IMR-90 (cell line): ENCODE measurements at regions not wholly inside any gene's neighbourhood (a gene's known extent, or its start where the extent isn't known, plus 50 kb on each side); places are given as distances from the start of the nearest gene placed in this dataset.
"Not testable (repeated sequence)": the region's sequence is repeated elsewhere in the genome, so short reads cannot be mapped to it uniquely, and the experiment has no call there.

Source experiments
- CTCF ChIP-seq: conservative IDR thresholded peaks from 2 replicates; pipeline ENCODE4 v1.5.1; 2012; ENCODE audit warnings: mild to moderate bottlenecking, low read depth, low read length, improper control_type of control experiment
- ELK1 ChIP-seq: fragments of 150-350 bp; IDR thresholded peaks from 2 replicates; pipeline ENCODE4 v1.6.1; 2016; ENCODE audit warnings: low read depth, mild to moderate bottlenecking, low read length, moderate library complexity, borderline replicate concordance
- MAFK ChIP-seq: IDR thresholded peaks from 2 replicates; pipeline ENCODE4 v1.6.1; 2012; ENCODE audit warnings: low read depth, low read length, improper control_type of control experiment
- MAZ ChIP-seq: IDR thresholded peaks from 2 replicates; pipeline ENCODE4 v1.6.1; 2012; ENCODE audit warnings: low read depth, mild to moderate bottlenecking, low read length, improper control_type of control experiment, moderate library complexity, borderline replicate concordance
- POLR2A ChIP-seq: IDR thresholded peaks from 2 replicates; pipeline ENCODE4 v1.6.1; 2012; ENCODE audit warnings: mild to moderate bottlenecking, low read depth, low read length
- RCOR1 ChIP-seq: IDR thresholded peaks from 2 replicates; pipeline ENCODE4 v1.6.1; 2012; ENCODE audit warnings: mild to moderate bottlenecking, low read length, improper control_type of control experiment; ENCODE audit not compliant: insufficient replicate concordance
- RFX5 ChIP-seq: IDR thresholded peaks from 2 replicates; pipeline ENCODE4 v1.8.0; 2012; ENCODE audit warnings: low read depth, mild to moderate bottlenecking, low read length, moderate library complexity
- SMC3 ChIP-seq: fragments of 150-350 bp; IDR thresholded peaks from 2 replicates; pipeline ENCODE4 v1.6.1; 2016; ENCODE audit warnings: low read depth, mild to moderate bottlenecking, antibody characterized with exemption, low read length, moderate library complexity

GRCh38 chr3:153933481-153933880 is 187.7 kb upstream of the ARHGEF26 start:
- TF ChIP-seq RCOR1, CTCF, POLR2A, RFX5, ELK1, SMC3, MAFK, MAZ: not testable (repeated sequence)
